ENCODE measurements at regions not wholly inside any gene's neighbourhood (a gene's known extent, or its start where the extent isn't known, plus 50 kb on each side); places are given as distances from the start of the nearest gene placed in this dataset.

DNA sequence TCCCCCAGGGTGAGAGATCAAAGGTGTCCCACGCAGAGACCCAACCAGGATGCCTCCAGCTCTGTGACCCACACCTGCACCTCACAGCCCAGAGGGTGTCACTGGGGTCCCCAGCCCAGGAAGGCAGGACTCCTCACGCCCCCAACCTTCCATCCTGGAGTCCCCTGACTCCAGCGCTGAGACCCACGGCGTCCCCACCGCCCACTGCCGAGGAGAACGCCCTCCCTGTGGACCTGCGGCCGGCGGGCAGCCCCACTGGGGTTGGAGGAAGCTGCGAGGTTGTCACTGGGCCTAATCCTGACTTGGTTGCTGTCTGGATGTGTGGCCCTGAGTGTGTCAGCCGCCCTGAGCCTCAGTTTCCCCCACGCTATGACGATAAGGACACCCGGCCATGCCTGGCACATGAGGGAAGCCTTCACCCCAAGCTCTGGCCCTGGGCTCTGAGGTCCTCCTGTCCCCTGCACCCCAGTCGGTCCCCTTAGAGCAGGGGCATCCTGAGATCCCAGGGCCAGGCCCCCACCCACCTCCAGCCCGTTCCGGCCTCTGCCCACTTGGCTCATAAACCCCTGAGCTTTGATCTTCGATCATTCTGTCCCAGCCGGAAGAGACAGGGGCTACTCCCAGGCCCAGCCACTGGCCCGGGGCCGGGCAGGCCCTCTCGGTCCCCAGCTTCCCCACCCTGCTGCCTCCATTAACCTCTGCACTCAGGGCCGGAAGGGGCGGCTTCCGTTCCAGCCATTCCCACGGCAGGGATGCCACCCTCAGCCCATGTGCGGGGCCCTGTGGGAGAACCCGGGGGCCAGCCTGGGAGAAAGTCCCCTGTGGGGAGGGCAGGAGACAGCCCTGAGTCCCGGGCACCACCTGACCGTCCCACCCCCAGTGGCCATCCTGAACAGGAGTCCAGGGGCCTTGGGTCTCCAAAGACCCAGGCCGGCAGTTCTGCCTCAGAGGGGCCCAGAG lies 113.2 kb downstream of the MICALL2 start:
- TF ChIP-seq CTCF (IDR thresholded peaks at IDR 0.05) = no peak
- TF ChIP-seq POLR2A (IDR thresholded peaks at IDR 0.05) = no peak

Measured in adrenal gland (tissue), 5 donors.